Suppressor macrophage (primary cell): ENCODE measurements at regions not wholly inside any gene's neighbourhood (a gene's known extent, or its start where the extent isn't known, plus 50 kb on each side); places are given as distances from the start of the nearest gene placed in this dataset.
"Not testable (repeated sequence)": the region's sequence is repeated elsewhere in the genome, so short reads cannot be mapped to it uniquely, and the experiment has no call there.

ENCODE experiments used
- DNase-seq, 4 experiments: peaks; one replicate each; pipeline ENCODE4 v3.0.0-alpha.2; 2020 to 2022

DNA sequence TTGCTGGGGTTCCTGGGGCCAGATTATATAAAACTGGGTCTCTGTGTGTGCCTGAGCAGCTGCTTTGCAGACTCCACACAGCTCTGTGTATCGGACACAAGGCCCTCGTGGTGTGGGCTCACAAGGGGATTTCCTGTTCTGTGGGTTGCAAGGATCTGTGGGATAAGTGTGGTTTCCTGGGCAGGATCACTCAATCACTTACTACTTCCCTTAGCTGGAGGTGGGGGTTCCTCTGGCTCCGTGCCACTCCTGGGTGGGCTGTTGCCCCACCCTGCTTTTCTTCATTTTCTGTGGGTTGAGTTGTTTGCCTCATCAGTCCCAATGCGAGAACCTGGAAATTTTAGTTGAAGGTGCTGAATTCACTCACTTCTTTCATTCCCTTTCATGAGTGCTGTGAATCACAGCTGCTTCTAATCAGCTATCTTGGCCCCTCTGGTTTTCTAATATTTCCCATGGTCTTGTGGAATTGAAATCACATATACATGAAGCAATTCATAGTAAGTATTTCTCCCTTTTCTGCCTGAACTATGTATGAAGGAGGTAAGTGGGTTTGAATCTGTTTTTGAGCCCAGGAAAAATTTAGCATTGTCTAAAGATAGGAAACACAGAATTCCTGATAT is 196.3 kb downstream of the DCDC2C start:
- peak in 3 of 4 experiments; percentile 30 to 34 (median 30) for DNase-seq

- no peak for DNase-seq
Observed at GRCh38 chr2:3902131-3902530, 198.8 kb downstream of the DCDC2C start.

- no peak for DNase-seq
Observed at GRCh38 chr2:3904061-3904460, 200.7 kb downstream of the DCDC2C start.

DNA sequence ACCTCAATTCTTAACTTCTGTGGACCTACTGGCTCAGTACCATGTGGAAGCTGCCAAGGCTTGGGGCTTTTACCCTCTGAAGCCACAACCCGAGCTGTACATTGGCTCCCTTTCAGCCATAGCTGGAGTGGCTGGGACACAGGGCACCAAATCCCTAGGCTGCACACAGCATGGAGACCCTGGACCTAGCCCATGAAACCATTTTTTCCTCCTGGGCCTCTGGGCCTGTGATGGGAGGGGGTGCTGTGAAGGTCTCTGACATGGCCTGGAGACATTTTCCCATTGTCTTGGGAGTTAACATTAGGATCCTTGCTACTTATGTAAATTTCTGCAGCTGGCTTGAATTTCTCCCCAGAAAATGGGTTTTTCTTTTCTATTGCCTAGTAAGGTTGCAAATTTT is 205.1 kb downstream of the DCDC2C start:
- DNase-seq = not testable (repeated sequence)

DNA sequence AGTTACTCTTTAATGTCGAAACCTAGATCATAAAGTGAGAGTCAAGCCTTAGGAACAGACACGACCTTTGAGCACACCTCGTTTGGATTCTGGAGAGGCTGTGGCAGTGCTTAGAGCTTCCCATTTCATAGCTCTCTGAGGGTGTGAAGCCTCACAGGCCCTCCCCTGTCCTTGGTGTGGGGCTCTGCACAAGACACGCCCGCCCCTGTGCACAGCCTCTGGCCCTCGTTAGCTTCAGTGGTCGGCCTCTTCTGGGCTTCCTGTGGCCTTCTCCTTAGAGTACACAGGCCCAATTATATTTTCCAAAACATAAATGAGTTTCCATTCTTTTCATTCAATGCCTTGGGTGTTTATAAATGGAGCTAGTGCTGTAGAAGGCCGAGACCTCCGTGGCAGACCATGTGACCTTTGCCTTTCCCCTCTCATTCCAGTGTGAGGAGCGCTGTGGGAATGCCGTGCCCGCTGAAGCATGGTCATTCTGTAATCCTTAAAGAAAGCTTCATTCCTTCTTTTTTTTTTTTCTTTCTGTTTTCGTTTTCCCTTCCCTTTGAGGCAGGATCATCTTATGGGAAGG is 208.6 kb downstream of the DCDC2C start:
- DNase-seq = no peak

DNA sequence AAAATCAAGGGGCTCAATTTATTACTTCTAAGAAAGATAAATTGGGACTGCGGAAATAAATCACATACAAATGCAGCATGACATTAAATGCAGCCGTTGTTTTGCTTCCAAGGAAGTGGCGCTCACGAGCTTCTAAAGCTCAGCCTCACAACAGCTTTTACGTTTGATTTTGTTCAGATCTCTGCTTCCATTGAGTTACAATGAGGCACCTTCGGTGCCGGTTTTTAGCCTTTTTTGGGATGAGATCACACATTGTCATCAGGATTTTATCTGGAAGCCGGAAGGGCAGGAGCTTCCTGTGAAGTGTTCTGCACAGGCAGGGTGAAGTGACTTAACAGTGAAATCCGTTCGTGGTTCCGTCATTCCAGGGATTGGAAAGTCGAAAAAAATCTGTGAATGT is 209.8 kb downstream of the DCDC2C start:
- no peak for DNase-seq

GRCh38 chr2:3914241-3914640 is 210.9 kb downstream of the DCDC2C start:
- no peak for DNase-seq

- DNase-seq = no peak
Observed at GRCh38 chr2:3927031-3927430, 223.7 kb downstream of the DCDC2C start.

DNA sequence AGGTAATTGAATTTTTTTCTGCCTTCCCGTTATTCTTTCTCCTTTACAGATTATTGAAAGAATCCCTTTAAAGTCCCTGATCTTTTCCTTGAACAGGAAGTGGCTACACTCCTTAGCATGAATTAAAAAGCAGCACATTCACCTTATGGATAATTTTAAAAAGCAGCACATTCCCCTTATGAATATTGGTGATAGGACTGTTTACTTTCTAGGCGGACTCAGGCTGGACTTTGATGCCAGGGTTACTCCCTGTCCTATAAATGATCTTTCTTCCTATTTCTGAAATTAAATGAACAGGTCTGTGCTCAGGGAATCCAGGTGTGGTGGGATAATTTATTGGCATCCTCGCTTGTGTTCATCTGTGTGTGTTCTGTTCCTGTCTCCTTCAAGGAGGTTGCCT is 226.0 kb downstream of the DCDC2C start:
- no peak for DNase-seq

DNA sequence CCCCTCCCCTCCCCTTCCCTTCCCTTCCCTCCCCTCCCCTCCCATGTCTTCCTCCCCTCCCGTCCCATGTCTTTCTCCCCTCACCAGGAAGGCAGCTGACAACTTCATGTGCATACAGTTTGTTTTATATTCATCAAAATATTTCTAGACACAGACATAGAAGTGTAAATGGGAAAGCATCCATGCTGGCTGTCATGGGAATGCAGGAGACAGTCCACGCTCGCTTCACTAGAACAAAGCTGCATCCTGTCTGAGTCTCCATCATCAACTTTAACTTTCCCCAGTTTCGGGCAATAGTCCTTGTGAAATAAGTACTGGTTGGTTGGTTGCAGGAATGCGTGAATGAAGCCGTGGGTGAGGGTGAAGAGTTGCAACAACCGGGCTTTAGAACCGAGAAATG is 226.9 kb downstream of the DCDC2C start:
- DNase-seq = no peak

- DNase-seq = no peak
Observed at GRCh38 chr2:3940661-3941060, 237.3 kb downstream of the DCDC2C start.

- DNase-seq = no peak
Observed at GRCh38 chr2:3942841-3943240, 239.5 kb downstream of the DCDC2C start.

GRCh38 chr2:3944071-3944470 is 240.7 kb downstream of the DCDC2C start:
- DNase-seq = no peak

- DNase-seq = no peak
Observed at GRCh38 chr2:3944841-3945240, 241.5 kb downstream of the DCDC2C start.

- no peak for DNase-seq
Observed at GRCh38 chr2:3948191-3948590, 244.8 kb downstream of the DCDC2C start.

DNA sequence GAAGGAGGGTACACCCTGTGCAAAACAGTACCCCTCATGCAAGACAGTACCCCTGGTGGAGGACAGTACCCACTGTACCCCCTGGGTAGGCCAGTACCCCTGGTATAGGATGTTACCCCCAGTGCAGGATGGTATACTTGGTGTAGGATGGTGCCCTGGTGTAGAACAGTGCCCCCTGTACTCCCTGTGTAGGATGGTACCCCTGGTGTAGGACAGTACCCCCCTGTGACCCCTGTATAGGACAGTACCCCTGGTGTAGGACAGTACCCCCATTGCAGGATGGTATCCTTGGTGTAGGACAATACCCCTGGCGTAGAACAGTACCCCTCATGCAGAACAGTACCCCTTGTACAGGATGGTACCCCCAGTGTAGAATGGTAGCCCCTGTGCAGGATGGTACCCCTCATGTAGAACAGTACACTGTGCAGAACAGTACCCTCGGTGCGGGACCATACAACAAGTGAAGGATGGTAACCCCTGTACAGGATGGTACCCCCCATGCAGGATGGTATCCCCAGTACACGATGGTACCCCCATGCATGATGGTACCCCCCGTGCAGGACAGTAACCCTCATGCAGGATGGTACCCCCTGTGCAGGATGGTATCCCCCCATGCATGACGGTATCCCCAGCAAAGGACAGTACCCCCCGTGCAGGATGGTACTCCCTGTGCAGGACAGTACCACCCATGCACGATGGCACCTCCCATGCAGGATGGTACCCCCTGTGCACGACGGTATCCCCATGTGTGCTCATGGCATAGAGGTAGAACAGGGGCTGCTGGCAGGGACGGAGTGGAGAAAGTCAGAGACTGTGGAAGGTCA is 248.0 kb downstream of the DCDC2C start:
- DNase-seq = no peak

DNA sequence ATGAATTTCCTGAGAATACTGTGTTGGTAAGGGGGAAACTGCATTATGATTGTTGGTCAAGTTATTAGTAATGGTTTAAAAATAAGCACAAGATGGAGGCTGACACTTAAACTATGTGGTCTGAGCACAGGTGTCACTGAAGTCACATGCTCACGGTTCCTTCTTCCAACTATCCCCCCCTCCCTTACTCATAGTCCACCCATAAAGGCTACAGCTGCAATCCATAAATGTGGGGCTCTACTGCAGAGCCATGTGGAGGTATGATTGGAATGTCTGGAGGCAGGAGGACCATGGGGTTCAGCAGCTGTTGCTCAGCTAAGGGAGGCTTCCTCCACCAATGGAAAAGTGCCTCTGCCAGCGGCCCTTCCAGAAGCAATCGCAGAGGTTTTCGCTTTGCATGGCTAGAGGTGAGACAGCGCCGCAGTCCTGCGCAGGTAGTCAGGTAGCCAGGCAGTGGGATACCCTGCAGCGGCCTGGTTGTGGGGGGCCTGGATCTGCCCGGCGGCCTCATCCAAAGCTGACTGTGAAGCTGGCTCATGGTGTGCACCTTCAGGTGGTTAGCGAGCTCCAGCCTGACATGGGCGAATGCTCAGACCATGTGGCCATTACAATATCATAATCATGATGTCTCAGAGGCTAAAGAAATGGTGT is 249.6 kb downstream of the DCDC2C start:
- DNase-seq = no peak

- DNase-seq = no peak
Observed at GRCh38 chr2:3954261-3954660, 250.9 kb downstream of the DCDC2C start.

DNA sequence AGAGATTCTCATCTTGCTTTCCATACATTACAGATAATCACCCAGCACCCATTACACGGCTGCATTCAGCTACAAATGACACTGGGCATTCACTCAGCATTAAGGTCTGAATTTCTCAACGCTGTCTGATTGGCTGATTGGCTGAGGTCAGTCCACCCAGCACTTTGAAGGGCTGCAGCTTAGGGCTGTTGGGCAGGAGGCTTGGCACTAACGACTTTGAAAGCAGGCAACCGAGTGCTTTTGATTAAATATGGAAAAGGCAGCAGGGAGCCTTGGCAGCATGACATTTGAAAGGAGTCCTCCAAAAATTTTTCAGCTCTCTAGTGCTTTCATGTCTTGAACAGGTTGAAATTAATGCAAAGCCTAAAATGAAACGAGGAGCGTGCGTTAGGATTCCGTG is 253.0 kb downstream of the DCDC2C start:
- no peak for DNase-seq

- no peak for DNase-seq
Observed at GRCh38 chr2:3956892-3957291, 253.5 kb downstream of the DCDC2C start.

GRCh38 chr2:3958465-3958864 is 255.1 kb downstream of the DCDC2C start:
- DNase-seq = no peak

- DNase-seq = no peak
Observed at GRCh38 chr2:3958969-3959368, 255.6 kb downstream of the DCDC2C start.

DNA sequence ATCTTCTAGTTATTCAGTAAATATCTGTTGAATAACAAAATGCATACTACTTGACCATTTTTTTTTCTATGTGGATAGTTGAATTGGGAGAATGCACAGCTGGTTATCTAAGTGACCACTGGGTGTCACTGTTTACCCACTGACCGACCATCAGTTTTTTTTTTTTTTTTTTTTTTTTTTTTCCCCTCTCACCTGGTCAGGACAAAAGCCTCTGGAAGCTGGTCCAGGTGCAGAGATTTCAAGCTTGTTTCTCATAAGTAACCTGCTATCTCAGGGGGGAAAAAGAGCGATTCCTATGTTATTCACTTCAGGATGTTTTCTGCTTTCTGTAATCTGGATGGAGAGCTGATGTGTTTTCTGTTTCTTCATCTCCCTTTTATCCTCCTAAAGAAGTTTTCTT is 256.0 kb downstream of the DCDC2C start:
- DNase-seq = peak; percentile 5 to 49 (median 16)

DNA sequence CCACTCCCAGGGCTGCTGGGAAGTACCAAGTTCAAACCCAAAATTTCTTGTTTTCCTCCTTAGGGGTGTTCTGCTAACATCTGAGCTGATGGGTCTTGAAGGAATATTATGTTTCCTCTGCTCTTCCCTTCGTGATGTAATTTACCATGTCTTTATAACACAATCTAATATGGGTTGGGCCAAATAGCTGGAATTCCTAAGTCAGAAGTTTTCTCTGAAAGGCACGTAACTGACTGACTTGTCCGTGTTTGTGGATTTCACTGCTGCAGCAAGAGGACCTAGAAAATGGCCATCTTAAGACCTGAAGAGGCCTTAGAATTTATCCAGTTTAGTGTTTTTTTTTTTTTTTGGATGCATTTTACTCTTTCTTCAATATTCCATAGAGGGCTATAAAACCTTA is 256.7 kb downstream of the DCDC2C start:
- DNase-seq = no peak
